HCT116 (cell line): ENCODE measurements at regions not wholly inside any gene's neighbourhood (a gene's known extent, or its start where the extent isn't known, plus 50 kb on each side); places are given as distances from the start of the nearest gene placed in this dataset.
"Not testable (repeated sequence)": the region's sequence is repeated elsewhere in the genome, so short reads cannot be mapped to it uniquely, and the experiment has no call there.

Experiments
- ATAC-seq: fragments of 200-7000 bp; cut with Tn5 transposase; 2 replicates; pipeline ENCODE4 v1.9.1; 2020; ENCODE audit warnings: mild to moderate bottlenecking, moderate library complexity
- BruUV-seq: library from RNA; stranded (reverse); fragments of 400-500 nt; replicated peaks from 2 replicates; lab custom pipeline; 2021; lab: Mats Ljungman, UMichigan
- CTCF ChIA-PET: fragments of 300-600 bp; sonication (Branson Sonifier 250); formaldehyde crosslinking; loops from one replicate; lab custom pipeline; 2021; ENCODE audit warnings: antibody characterized with exemption; lab: Charles Lee
- POLR2A ChIA-PET: fragments of 300-600, 350-600 bp; sonication (Branson Sonifier 250); formaldehyde crosslinking; loops from one replicate; lab custom pipeline; 2021; ENCODE audit warnings: antibody characterized with exemption; lab: Charles Lee
- RAD21 ChIA-PET, 2 experiments: fragments of 300-600 bp; sonication (Branson Sonifier 250); formaldehyde crosslinking; loops; one replicate each; lab custom pipeline; 2023; ENCODE audit warnings: low total read pairs in 2 of 2; ENCODE audit not compliant: uncharacterized antibody in 2 of 2, unreplicated experiment in 2 of 2, low non-redundant PET in 1 of 2; lab: Charles Lee
- DNase-seq: peaks from one replicate; pipeline ENCODE4 v3.0.0-alpha.2; 2010; ENCODE audit warnings: low read depth, low spot score
- H2AFZ ChIP-seq: fragments of 200-600 bp; shearing (Covaris generic), sonication (generic); 2 replicates; pipeline ENCODE4 v1.6.1; 2017; ENCODE audit warnings: low read depth, mixed run types, mixed read lengths, antibody characterized with exemption, low read length; ENCODE audit not compliant: poor library complexity, severe bottlenecking
- H3K27ac ChIP-seq: 2 replicates; pipeline ENCODE4 v1.5.1; 2012; ENCODE audit warnings: low read depth, low read length
- H3K27me3 ChIP-seq: fragments of 200-600 bp; sonication (generic); 2 replicates; pipeline ENCODE4 v1.6.1; 2016; ENCODE audit warnings: mixed run types, low read length, mixed read lengths; ENCODE audit not compliant: insufficient read depth
- H3K36me3 ChIP-seq, 2 experiments: fragments of 200-500 bp in 1 of 2; fragments of 200-600 bp in 1 of 2; sonication (Bioruptor generic) in 1 of 2; sonication (generic) in 1 of 2; 2 replicates each; pipeline versions ENCODE4 v1.5.1 to v1.6.1; 2014 to 2016; ENCODE audit warnings: low read length in 2 of 2, inconsistent platforms in 1 of 2, mixed read lengths in 1 of 2, mixed run types in 1 of 2; ENCODE audit not compliant: insufficient read depth in 2 of 2, control insufficient read depth in 1 of 2
- H3K4me1 ChIP-seq, 2 experiments: fragments of 200-600 bp in 1 of 2; sonication (generic) in 1 of 2; 2 replicates each; pipeline versions ENCODE4 v1.5.1 to v1.6.1; 2012 to 2017; ENCODE audit warnings: low read length in 2 of 2, inconsistent platforms in 1 of 2, mild to moderate bottlenecking in 1 of 2, mixed read lengths in 1 of 2, mixed run types in 1 of 2, moderate library complexity in 1 of 2; ENCODE audit not compliant: insufficient read depth in 2 of 2, control insufficient read depth in 1 of 2
- H3K4me2 ChIP-seq: fragments of 200-600 bp; sonication (generic); 2 replicates; pipeline ENCODE4 v1.6.1; 2017; ENCODE audit warnings: mixed run types, low read length, mixed read lengths
- H3K4me3 ChIP-seq, 2 experiments: fragments of 200-600 bp in 1 of 2; sonication (generic) in 1 of 2; replicated peaks in 1 of 2; 2 replicates each; pipeline ENCODE4 v1.5.1; 2011 to 2016; ENCODE audit warnings: low read length in 2 of 2, control low read depth in 1 of 2, low read depth in 1 of 2, mild to moderate bottlenecking in 1 of 2, mixed read lengths in 1 of 2, mixed run types in 1 of 2
- H3K79me2 ChIP-seq: fragments of 200-600 bp; sonication (generic); 2 replicates; pipeline ENCODE4 v1.6.1; 2017; ENCODE audit warnings: mild to moderate bottlenecking, mixed run types, low read length, moderate library complexity, mixed read lengths; ENCODE audit not compliant: insufficient read depth
- H3K9ac ChIP-seq: fragments of 200-600 bp; sonication (generic); 2 replicates; pipeline ENCODE4 v1.6.1; 2016; ENCODE audit warnings: low read length, mixed read lengths
- H3K9me2 ChIP-seq: fragments of 200-600 bp; sonication (generic), shearing (Covaris generic); 2 replicates; pipeline ENCODE4 v1.6.1; 2017; ENCODE audit warnings: mixed run types, mild to moderate bottlenecking, moderate library complexity; ENCODE audit not compliant: insufficient read depth
- H3K9me3 ChIP-seq, 2 experiments: fragments of 200-500 bp in 1 of 2; fragments of 200-600 bp in 1 of 2; sonication (Bioruptor generic) in 1 of 2; sonication (generic) in 1 of 2; 2 replicates each; pipeline ENCODE4 v1.6.1; 2014 to 2017; ENCODE audit warnings: low read length in 2 of 2, mixed read lengths in 2 of 2, inconsistent platforms in 1 of 2, low read depth in 1 of 2, mild to moderate bottlenecking in 1 of 2, mixed run types in 1 of 2, moderate library complexity in 1 of 2; ENCODE audit not compliant: control insufficient read depth in 1 of 2, insufficient read depth in 1 of 2
- H4K20me1 ChIP-seq: fragments of 200-600 bp; sonication (generic), shearing (Covaris generic); 2 replicates; pipeline ENCODE4 v1.6.1; 2017; ENCODE audit warnings: mixed run types, mild to moderate bottlenecking, moderate library complexity; ENCODE audit not compliant: insufficient read depth
- intact Hi-C: fragments of 100-400 bp; cut with micrococcal nuclease; formaldehyde crosslinking; loops from 2 replicates; pipeline ENCODE4 v1.10.0; 2022
- TF ChIP-seq, protein P1 (sequence below), 3 experiments: fragments of 200-600 bp in 1 of 3; sonication (generic) in 1 of 3; IDR thresholded peaks in 2 of 3; conservative IDR thresholded peaks in 1 of 3; 2 replicates each; pipeline ENCODE4 v1.5.1; 2012 to 2017; ENCODE audit warnings: low read depth in 2 of 3, low read length in 2 of 3, antibody characterized with exemption in 1 of 3, borderline replicate concordance in 1 of 3, control low read depth in 1 of 3, mild to moderate bottlenecking in 1 of 3, mixed read lengths in 1 of 3, mixed run types in 1 of 3, moderate library complexity in 1 of 3; ENCODE audit not compliant: insufficient read depth in 1 of 3

DNA sequence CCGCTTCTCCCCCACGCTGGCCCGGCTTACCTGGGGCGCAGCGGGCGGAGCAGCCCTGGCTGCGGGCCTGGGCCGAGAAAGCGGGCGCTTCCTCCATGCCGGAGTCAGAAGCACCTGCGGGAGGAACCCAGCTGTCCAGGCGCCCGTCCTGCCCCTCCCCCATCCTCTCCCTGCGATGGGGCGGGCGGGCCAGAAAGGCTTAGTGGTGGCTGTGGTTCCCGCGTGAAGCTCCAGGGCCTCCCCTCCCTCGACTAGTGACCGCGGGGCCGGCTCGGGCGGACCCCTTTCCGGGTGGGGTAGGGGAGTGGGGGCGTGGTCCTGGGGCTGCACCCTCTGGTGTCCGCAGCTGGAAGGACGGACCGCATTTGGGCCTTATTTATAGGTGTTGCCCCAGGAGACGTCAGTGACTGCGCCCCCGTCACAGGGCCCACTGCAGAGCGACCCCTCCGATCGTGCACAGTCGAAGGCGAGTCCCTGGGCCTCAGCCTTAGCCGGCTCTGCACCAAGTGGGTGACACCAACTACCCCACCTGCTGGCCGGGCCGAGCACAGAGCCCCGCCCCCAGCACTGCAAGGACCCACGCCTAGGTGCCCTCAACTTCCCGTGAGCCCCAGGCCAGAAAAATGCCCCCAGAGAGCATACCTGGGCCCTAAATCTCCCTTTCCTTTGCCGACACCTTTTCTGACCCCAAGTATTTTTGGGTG, 302.7 kb downstream of the CCDC74A start:
- TF ChIP-seq, protein P1, sequence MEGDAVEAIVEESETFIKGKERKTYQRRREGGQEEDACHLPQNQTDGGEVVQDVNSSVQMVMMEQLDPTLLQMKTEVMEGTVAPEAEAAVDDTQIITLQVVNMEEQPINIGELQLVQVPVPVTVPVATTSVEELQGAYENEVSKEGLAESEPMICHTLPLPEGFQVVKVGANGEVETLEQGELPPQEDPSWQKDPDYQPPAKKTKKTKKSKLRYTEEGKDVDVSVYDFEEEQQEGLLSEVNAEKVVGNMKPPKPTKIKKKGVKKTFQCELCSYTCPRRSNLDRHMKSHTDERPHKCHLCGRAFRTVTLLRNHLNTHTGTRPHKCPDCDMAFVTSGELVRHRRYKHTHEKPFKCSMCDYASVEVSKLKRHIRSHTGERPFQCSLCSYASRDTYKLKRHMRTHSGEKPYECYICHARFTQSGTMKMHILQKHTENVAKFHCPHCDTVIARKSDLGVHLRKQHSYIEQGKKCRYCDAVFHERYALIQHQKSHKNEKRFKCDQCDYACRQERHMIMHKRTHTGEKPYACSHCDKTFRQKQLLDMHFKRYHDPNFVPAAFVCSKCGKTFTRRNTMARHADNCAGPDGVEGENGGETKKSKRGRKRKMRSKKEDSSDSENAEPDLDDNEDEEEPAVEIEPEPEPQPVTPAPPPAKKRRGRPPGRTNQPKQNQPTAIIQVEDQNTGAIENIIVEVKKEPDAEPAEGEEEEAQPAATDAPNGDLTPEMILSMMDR (IDR thresholded peaks at IDR 0.05 in 2 of 3, conservative IDR thresholded peaks at IDR 0.05 in 1 of 3; ENCODE audit: borderline replicate concordance in 1 of 3, insufficient read depth in 1 of 3, low read depth in 2 of 3, low read length in 2 of 3): peak in 1 of 3 experiments; percentile 6; a peak in 3 of 6 replicates
- TF ChIP-seq, all 23 proteins: peak for 1; not testable (repeated sequence) for 22
- H3K27ac ChIP-seq, H2AFZ ChIP-seq, H3K27me3 ChIP-seq, DNase-seq, H3K4me2 ChIP-seq, H3K36me3 ChIP-seq, CTCF ChIA-PET, H3K79me2 ChIP-seq, H4K20me1 ChIP-seq, BruUV-seq, POLR2A ChIA-PET, H3K9me2 ChIP-seq, H3K4me3 ChIP-seq, RAD21 ChIA-PET, H3K9ac ChIP-seq, H3K9me3 ChIP-seq: not testable (repeated sequence)
- ATAC-seq: peak; percentile 41
- intact Hi-C loops: loop anchor here (5.0 kb wide), 1 partner anchor 418 kb away; no protein-coding TSS in a partner anchor
- peaks cover 3 to 11% of the 10 kb centered on the region in 2 experiments; a peak in 2 of 4 replicates for H3K4me1 ChIP-seq

DNA sequence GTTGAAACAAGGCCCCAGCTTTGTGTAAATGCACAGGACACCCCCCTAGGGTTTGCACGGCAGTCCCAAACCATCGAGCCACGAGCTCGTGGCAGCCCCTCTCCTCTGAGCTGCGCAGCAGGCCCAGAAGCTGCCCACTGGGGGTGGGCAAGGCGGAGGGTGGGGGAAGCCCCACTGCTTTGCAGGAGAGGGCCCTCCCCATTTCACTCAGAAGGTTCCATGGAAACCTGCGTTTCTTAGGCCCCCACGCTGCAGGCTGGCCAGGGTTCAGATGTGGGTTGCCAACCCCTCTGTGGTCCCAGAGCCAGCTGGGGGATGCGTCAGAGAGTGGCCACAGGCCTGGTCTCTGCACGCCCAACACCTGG, 303.2 kb downstream of the CCDC74A start:
- H3K79me2 ChIP-seq, H3K36me3 ChIP-seq, H3K9me2 ChIP-seq, H2AFZ ChIP-seq, BruUV-seq, H3K27me3 ChIP-seq, ATAC-seq, H4K20me1 ChIP-seq, H3K27ac ChIP-seq, H3K9me3 ChIP-seq, H3K4me3 ChIP-seq, DNase-seq, POLR2A ChIA-PET, H3K9ac ChIP-seq, RAD21 ChIA-PET: not testable (repeated sequence)
- Histone ChIP-seq H3K4me2 (peak overlapping the region; percentile 40), H3K4me1 (peaks cover 3 to 11% of the 10 kb centered on the region in 2 experiments; a peak in 2 of 4 replicates)
- intact Hi-C loops: loop anchor here (5.0 kb wide), 1 partner anchor 419 kb away; no protein-coding TSS in a partner anchor
- CTCF ChIA-PET: interaction anchor here (1.5 kb wide), 1 partner anchor 677 kb away, joined by 3 read pairs; no protein-coding TSS in a partner anchor
